ENCODE measurements at regions not wholly inside any gene's neighbourhood (a gene's known extent, or its start where the extent isn't known, plus 50 kb on each side); places are given as distances from the start of the nearest gene placed in this dataset.

- TF ChIP-seq, protein P1, sequence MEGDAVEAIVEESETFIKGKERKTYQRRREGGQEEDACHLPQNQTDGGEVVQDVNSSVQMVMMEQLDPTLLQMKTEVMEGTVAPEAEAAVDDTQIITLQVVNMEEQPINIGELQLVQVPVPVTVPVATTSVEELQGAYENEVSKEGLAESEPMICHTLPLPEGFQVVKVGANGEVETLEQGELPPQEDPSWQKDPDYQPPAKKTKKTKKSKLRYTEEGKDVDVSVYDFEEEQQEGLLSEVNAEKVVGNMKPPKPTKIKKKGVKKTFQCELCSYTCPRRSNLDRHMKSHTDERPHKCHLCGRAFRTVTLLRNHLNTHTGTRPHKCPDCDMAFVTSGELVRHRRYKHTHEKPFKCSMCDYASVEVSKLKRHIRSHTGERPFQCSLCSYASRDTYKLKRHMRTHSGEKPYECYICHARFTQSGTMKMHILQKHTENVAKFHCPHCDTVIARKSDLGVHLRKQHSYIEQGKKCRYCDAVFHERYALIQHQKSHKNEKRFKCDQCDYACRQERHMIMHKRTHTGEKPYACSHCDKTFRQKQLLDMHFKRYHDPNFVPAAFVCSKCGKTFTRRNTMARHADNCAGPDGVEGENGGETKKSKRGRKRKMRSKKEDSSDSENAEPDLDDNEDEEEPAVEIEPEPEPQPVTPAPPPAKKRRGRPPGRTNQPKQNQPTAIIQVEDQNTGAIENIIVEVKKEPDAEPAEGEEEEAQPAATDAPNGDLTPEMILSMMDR (IDR thresholded peaks at IDR 0.05 in 8 of 11, conservative IDR thresholded peaks at IDR 0.05 in 3 of 11), result no peak
- no peak for TF ChIP-seq POLR2A (IDR thresholded peaks at IDR 0.05)
Measured at GRCh38 chr1:68571454-68572235, 74.8 kb upstream of the DEPDC1 start.
